Aorta (tissue), 5 donors: ENCODE measurements at regions not wholly inside any gene's neighbourhood (a gene's known extent, or its start where the extent isn't known, plus 50 kb on each side); places are given as distances from the start of the nearest gene placed in this dataset.

ENCODE experiments used
- ATAC-seq: fragments of 200-7000 bp; cut with Tn5 transposase; one replicate; pipeline ENCODE4 v1.9.1; 2022; ENCODE audit warnings: moderate library complexity; ENCODE audit not compliant: low FRiP score
- DNase-seq, 2 donors: peaks; one replicate each; pipeline ENCODE4 v3.0.0-alpha.2; 2020
- H3K27ac ChIP-seq, 2 donors: one replicate each; pipeline ENCODE4 v1.5.1; 2013; ENCODE audit warnings: low read length in 2 of 2, mild to moderate bottlenecking in 2 of 2, moderate library complexity in 2 of 2, control low read depth in 1 of 2, inconsistent platforms in 1 of 2, low read depth in 1 of 2
- H3K27me3 ChIP-seq, 2 donors: one replicate each; pipeline ENCODE4 v1.6.1; 2013; ENCODE audit warnings: control low read depth in 1 of 2, low read length in 1 of 2, mild to moderate bottlenecking in 1 of 2, moderate library complexity in 1 of 2; ENCODE audit not compliant: insufficient read depth in 2 of 2, control insufficient read depth in 1 of 2
- H3K36me3 ChIP-seq, 2 donors: one replicate each; pipeline ENCODE4 v1.6.1; 2013; ENCODE audit warnings: control low read depth in 1 of 2, low read length in 1 of 2, mild to moderate bottlenecking in 1 of 2; ENCODE audit not compliant: insufficient read depth in 2 of 2, control insufficient read depth in 1 of 2
- H3K4me1 ChIP-seq, 2 donors: one replicate each; pipeline ENCODE4 v1.6.1; 2013; ENCODE audit warnings: low read length in 2 of 2, control low read depth in 1 of 2, mild to moderate bottlenecking in 1 of 2, moderate library complexity in 1 of 2; ENCODE audit not compliant: insufficient read depth in 2 of 2, control insufficient read depth in 1 of 2
- H3K4me3 ChIP-seq, 2 donors: one replicate each; pipeline ENCODE4 v1.5.1; 2013; ENCODE audit warnings: low read length in 2 of 2, control low read depth in 1 of 2, mild to moderate bottlenecking in 1 of 2
- H3K9me3 ChIP-seq: one replicate; pipeline ENCODE4 v1.6.1; 2013; ENCODE audit warnings: mild to moderate bottlenecking, low read length; ENCODE audit not compliant: control insufficient read depth
- WGBS, 2 donors: extraction: QIAGEN DNeasy Blood & Tissue Kit; methylation state at CpG; one replicate each; pipeline ENCODE4 v1.1.7; 2013; 5-methylcytosine and 5-hydroxymethylcytosine counted together
- intact Hi-C, 2 donors: fragments of 100-400 bp; cut with DNase I; formaldehyde crosslinking; loops; one replicate each; pipeline versions ENCODE4 v1.14.2 to v1.15.0; 2022
- donor health status: healthy with polysubstance abuse.
- donor health status: Bipolar disorder and iron deficiency.
- donor health status: DM: no; HTN: no; CAD: no.
- donor health status: DM: no; HTN: no; CAD: no.
- donor health status: DM: yes; HTN: yes; CAD: no.

GRCh38 chr1:186568221-186568620 is 107.3 kb upstream of the PDC start:
- no peak overlapping the region for H3K4me3 ChIP-seq
- intact Hi-C loops, result no loop called here
- DNase-seq (no peak), ATAC-seq (no peak)
- 34 to 47% methylated on average over 2 of the region's 2 CpGs for WGBS, 2 donors
- H3K9me3 ChIP-seq, result no peaks in the 10 kb centered on the region
- no peaks in the 10 kb centered on the region for H3K4me1 ChIP-seq
- H3K27ac ChIP-seq, result no peak overlapping the region
- no peaks in the 10 kb centered on the region for H3K36me3 ChIP-seq
- no peaks in the 10 kb centered on the region for H3K27me3 ChIP-seq

DNA sequence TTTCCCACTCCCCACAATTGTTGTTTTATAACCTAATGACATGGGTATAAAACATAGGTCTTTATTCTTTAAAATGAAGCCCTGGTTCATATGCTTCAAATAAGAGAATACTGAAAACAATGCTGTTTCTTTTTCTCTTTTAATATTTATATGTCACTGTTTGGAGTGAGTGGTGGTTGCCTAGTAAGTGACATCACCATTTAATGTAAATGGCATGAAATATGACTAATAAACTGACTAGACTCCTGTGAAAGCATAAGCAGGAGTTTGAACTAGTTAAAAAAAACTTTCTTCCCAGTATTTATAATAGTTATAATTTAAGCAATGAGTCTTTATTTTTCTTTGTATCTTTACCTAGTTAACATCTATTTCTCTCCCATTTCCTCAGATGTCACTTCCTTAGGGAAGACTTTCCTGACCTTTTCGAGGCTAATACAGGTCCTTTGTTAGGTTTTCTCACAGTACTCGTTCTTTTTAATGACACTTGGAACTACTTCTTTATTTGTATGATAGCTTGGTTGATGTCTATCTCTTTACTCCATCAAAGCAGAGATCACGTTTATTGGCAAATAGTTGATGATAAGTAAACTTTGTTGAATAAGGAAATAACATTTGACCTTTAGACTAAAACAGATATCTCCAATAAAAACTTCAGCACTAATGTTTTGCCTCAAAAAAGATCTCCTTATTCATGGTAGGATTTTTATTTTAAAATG is 105.4 kb upstream of the PDC start:
- Histone ChIP-seq H3K4me3 (no peak overlapping the region), H3K27ac (no peak overlapping the region), H3K27me3 (no peaks in the 10 kb centered on the region), H3K4me1 (no peaks in the 10 kb centered on the region), H3K36me3 (no peaks in the 10 kb centered on the region), H3K9me3 (no peaks in the 10 kb centered on the region)
- intact Hi-C loops, result no loop called here
- no peak for DNase-seq
- no peak for ATAC-seq
- 66 to 70% methylated on average over 3 of the region's 3 CpGs for WGBS, 2 donors

- Histone ChIP-seq H3K4me1 (no peaks in the 10 kb centered on the region), H3K27me3 (no peaks in the 10 kb centered on the region), H3K27ac (no peak overlapping the region), H3K36me3 (no peaks in the 10 kb centered on the region), H3K4me3 (no peak overlapping the region), H3K9me3 (no peaks in the 10 kb centered on the region)
- DNase-seq (no peak), ATAC-seq (no peak)
- WGBS, 2 donors, result 78 to 83% methylated on average over 1 of the region's 1 CpG
- intact Hi-C loops, result no loop called here
Measured at GRCh38 chr1:186564582-186564981, 103.7 kb upstream of the PDC start.

DNA sequence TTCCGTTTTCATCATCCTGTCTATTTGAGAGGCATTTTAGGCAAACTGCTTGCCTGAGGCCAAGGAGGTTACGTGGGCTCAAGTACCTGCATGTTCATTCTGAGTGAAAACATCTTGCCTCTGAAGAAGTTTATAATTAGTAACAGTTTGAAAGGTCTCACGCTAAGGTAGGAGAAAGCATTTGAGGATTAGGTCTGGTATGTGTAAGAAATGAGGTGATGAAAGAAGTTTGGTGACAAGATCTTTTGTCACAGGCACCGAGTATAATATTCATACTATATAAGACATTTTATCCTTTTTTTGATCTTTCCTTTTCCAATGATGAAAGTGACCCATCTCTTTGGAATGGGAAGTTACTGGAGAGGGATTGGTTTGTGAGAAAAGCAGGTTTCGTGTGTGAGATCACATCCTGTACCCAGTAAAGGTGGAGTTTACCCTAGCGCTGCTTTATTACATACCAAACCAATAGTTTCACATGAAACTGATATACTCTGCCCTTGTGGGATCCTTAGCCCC is 98.7 kb upstream of the PDC start:
- Histone ChIP-seq H3K4me3 (no peak overlapping the region), H3K4me1 (no peaks in the 10 kb centered on the region), H3K27ac (no peak overlapping the region), H3K27me3 (no peaks in the 10 kb centered on the region), H3K9me3 (no peaks in the 10 kb centered on the region), H3K36me3 (no peaks in the 10 kb centered on the region)
- 71 to 75% methylated on average over 6 of the region's 6 CpGs for WGBS, 2 donors
- intact Hi-C loops, result no loop called here
- ATAC-seq (no peak), DNase-seq (no peak)

GRCh38 chr1:186557147-186557777 is 96.3 kb upstream of the PDC start:
- intact Hi-C loops, result no loop called here

DNA sequence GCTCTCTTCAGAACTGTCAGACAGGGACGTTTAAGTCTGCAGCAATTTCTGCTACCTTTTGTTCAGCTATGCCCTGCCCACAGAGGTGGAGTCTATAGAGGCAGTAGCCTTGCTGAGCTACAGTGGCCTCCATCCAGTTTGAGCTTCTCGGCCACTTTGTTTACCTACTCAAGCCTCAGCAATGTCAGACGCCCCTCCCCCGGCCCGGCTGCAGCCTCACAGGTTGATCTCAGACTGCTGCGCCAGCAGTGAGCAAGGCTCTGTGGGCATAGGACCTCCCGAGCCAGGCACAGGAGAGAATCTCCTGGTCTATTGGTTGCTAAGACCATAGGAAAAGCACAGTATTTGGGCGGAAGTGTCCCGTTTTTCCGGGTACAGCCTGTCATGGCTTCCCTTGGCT is 89.9 kb upstream of the PDC start:
- ATAC-seq (no peak), DNase-seq (no peak)
- no peak overlapping the region for H3K4me3 ChIP-seq
- WGBS, 2 donors, result 89% methylated on average over 10 of the region's 10 CpGs
- H3K9me3 ChIP-seq, result peaks cover 6% of the 10 kb centered on the region
- intact Hi-C loops, result no loop called here
- no peaks in the 10 kb centered on the region for H3K4me1 ChIP-seq
- no peak overlapping the region for H3K27ac ChIP-seq
- no peaks in the 10 kb centered on the region for H3K27me3 ChIP-seq
- H3K36me3 ChIP-seq, result no peaks in the 10 kb centered on the region

More at GRCh38 chr1:186557147-186557777, 96.3 kb upstream of the PDC start:
- Histone ChIP-seq H3K27me3 (no peaks in the 10 kb centered on the region), H3K9me3 (peaks cover 2% of the 10 kb centered on the region), H3K27ac (no peak overlapping the region), H3K36me3 (no peaks in the 10 kb centered on the region), H3K4me3 (no peak overlapping the region), H3K4me1 (no peaks in the 10 kb centered on the region)
- WGBS, 2 donors, result 74 to 83% methylated on average over 1 to 2 of the region's 2 CpGs
- ATAC-seq (no peak), DNase-seq (no peak)

GRCh38 chr1:186541003-186541402 is 80.1 kb upstream of the PDC start:
- intact Hi-C loops, result no loop called here

GRCh38 chr1:186540521-186540920 is 79.6 kb upstream of the PDC start:
- intact Hi-C loops, result no loop called here
- H3K27me3 ChIP-seq, result no peaks in the 10 kb centered on the region
- no peak overlapping the region for H3K27ac ChIP-seq
- no peaks in the 10 kb centered on the region for H3K4me1 ChIP-seq
- no peaks in the 10 kb centered on the region for H3K9me3 ChIP-seq
- WGBS, 2 donors, result 71 to 72% methylated on average over 3 of the region's 3 CpGs
- H3K36me3 ChIP-seq, result no peaks in the 10 kb centered on the region
- DNase-seq (no peak), ATAC-seq (no peak)
- no peak overlapping the region for H3K4me3 ChIP-seq

More at GRCh38 chr1:186541003-186541402, 80.1 kb upstream of the PDC start:
- no peaks in the 10 kb centered on the region for H3K4me1 ChIP-seq
- no peaks in the 10 kb centered on the region for H3K9me3 ChIP-seq
- DNase-seq (no peak), ATAC-seq (no peak)
- no peaks in the 10 kb centered on the region for H3K36me3 ChIP-seq
- H3K4me3 ChIP-seq, result no peak overlapping the region
- no peak overlapping the region for H3K27ac ChIP-seq
- no peaks in the 10 kb centered on the region for H3K27me3 ChIP-seq
- 97 to 98% methylated on average over 8 of the region's 8 CpGs for WGBS, 2 donors
